RWPE1 (cell line): ENCODE measurements at regions not wholly inside any gene's neighbourhood (a gene's known extent, or its start where the extent isn't known, plus 50 kb on each side); places are given as distances from the start of the nearest gene placed in this dataset.

Source experiments
- CTCF ChIA-PET: fragments of 350-600 bp; sonication (Branson Sonifier 250); formaldehyde crosslinking; extraction: SDS; loops from one replicate; lab custom pipeline; 2021; lab: Yijun Ruan, JAX
- POLR2A ChIA-PET: fragments of 400-600 bp; formaldehyde crosslinking; extraction: SDS; loops from one replicate; lab custom pipeline; 2020; ENCODE audit warnings: antibody characterized with exemption; ENCODE audit not compliant: low non-redundant PET; lab: Yijun Ruan, JAX
- DNase-seq: peaks from one replicate; pipeline ENCODE4 v3.0.0; 2012; ENCODE audit warnings: low spot score
- H3K27ac ChIP-seq: fragments of 450-650 bp; 2 replicates; pipeline ENCODE4 v1.5.1; 2017
- TF ChIP-seq, protein P1 (sequence below): fragments of 450-650 bp; conservative IDR thresholded peaks from 2 replicates; pipeline ENCODE4 v1.5.1; 2017; ENCODE audit warnings: low read depth, mild to moderate bottlenecking

DNA sequence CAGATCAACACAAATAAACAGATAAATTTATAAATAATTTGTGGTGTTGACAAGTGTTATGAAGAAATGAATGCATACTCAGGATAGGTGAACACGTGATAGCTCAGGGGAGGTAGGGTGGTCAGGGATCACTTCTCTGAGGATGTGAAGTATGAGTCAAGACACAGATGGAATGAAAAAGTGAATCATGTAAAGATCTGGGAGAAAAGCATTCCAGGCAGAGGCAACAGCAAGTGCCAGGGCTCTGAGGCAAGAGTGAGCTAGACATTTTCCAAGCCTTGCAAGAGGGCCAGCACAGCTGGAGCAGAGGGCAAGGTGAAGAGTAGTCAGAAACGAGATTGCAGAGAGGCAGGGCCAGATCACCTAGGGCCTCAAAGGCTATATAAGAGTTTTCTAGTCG lies 177.8 kb downstream of the WNT5A start:
- TF ChIP-seq, protein P1, sequence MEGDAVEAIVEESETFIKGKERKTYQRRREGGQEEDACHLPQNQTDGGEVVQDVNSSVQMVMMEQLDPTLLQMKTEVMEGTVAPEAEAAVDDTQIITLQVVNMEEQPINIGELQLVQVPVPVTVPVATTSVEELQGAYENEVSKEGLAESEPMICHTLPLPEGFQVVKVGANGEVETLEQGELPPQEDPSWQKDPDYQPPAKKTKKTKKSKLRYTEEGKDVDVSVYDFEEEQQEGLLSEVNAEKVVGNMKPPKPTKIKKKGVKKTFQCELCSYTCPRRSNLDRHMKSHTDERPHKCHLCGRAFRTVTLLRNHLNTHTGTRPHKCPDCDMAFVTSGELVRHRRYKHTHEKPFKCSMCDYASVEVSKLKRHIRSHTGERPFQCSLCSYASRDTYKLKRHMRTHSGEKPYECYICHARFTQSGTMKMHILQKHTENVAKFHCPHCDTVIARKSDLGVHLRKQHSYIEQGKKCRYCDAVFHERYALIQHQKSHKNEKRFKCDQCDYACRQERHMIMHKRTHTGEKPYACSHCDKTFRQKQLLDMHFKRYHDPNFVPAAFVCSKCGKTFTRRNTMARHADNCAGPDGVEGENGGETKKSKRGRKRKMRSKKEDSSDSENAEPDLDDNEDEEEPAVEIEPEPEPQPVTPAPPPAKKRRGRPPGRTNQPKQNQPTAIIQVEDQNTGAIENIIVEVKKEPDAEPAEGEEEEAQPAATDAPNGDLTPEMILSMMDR: no peak
- ChIA-PET CTCF (no interaction called here), POLR2A (no interaction called here)
- DNase-seq: no peak
- no peak overlapping the region for H3K27ac ChIP-seq

DNA sequence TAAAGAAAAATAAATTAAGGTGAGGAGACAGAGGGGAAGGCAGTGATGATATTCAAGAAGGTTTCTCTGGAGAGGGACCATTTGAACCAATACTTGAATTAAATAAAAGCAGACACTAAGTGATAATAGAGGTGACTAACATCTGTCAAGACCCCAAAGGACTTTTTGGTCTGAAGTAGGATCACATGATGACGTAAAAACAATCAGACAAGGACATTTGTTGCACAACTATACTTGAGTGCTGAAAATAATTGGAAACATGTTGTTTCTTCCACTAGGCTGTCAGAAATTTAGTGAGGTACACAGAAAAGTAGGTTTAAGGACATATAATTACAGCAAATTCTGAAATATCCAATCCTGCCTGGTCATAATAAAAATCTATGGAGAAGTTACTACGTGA lies 179.5 kb downstream of the WNT5A start:
- no peak for DNase-seq
- TF ChIP-seq, protein P1: no peak
- ChIA-PET POLR2A (no interaction called here), CTCF (interaction anchor here (0.6 to 0.7 kb wide), 2 partner anchors 36 to 1166 kb away, joined by 4 to 8 read pairs; no protein-coding TSS in a partner anchor)
- H3K27ac ChIP-seq: no peak overlapping the region

DNA sequence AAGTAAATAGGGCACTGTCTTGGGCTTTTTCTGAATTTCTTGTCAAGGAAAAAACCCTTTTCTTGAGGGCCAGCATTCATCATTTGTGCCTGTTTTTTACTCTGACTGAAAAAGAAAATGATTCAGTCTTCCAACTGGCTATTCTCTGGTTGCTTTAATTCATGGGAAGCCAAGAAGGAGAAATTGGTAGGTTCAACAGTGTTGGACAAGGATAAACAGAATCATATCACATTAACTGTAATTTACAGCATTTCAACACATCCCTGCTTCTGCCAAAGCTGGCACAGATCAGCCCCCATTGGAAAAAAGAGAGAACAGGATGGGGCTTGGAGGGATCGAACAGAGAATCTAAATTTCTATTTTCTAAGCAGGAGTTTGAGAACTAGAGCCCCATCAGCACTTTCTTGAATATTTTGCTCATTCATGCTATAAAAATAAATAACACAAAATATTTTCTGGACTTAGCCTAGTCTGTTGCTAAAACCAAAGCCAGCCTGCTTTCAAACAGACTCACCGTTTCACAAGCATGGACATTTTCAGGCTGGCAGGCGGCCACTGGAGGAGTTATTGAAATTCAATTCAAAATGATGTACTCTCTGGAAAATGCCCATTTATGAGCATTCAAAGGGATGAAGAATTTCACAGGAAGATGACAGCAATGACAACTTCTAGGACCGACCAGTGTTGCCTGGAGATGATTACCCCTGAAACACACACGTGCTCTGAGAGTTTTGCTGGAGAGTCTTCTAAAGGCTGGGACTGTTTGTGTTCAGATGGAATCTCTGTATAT lies 181.2 kb downstream of the WNT5A start:
- CTCF ChIA-PET: no interaction called here
- TF ChIP-seq, protein P1: no peak
- H3K27ac ChIP-seq: no peak overlapping the region
- DNase-seq: no peak
- POLR2A ChIA-PET: no interaction called here

DNA sequence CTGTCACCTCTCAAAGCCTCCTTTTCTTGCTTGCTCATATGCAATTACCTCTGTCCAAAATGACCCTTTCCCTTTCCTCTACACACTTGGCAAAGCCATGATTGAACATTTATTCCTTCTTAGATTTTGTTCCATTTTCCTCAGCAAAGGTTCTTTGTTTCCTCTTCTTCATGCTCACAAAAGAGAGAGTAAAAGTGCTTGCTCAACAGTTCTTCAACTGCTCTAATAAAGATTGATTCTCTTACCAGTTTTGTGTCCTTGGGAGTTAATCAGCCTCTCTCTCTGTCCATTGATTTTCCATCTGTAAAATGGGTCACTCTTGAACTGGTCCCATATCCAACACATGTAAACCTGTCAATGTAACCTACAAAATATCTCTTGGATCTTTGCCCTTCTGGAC lies 186.4 kb downstream of the WNT5A start:
- no peak overlapping the region for H3K27ac ChIP-seq
- POLR2A ChIA-PET: no interaction called here
- TF ChIP-seq, protein P1: no peak
- CTCF ChIA-PET: interaction anchor here (0.6 kb wide), 1 partner anchor 13 kb away, joined by 4 read pairs; no protein-coding TSS in a partner anchor
- no peak for DNase-seq

DNA sequence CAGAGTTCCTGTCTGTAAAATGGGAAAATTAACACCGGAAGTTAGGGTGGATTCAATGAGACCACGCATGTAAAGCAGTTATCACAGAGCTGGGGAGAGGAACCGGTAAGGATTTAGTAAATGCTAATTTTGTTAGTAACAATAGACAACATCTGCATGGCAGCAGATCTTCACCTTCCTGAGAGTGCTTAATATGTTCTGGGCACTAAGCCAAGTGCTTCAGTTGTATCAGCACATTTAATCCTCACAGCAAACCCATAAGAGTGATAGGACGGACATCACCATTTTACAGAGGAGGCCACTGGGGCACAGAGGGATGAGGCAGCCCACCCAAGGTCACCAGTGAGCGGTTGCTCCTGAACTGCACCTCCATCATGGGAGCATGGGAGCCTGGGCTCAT lies 189.4 kb downstream of the WNT5A start:
- DNase-seq: no peak
- ChIA-PET POLR2A (no interaction called here), CTCF (no interaction called here)
- no peak overlapping the region for H3K27ac ChIP-seq
- TF ChIP-seq, protein P1: no peak

DNA sequence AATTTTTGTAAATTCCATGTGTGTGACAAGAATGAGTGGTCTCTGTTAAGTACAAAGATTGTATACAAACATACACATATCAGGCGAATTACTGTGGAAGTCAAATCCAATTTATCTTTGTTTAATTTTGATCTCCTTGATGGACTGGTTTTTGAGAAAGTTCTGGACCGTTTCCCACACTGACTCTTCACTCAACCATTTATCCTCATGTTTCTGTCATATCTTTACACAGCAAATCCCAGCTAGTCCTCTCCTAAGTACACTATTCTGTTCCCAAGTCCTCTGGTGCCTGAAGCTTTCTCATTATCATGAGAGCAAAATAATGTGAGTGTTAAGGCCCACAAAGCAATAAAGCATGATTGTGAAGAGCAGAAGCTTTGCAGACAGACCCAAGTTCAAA lies 189.9 kb downstream of the WNT5A start:
- ChIA-PET POLR2A (no interaction called here), CTCF (no interaction called here)
- TF ChIP-seq, protein P1: no peak
- DNase-seq: no peak
- no peak overlapping the region for H3K27ac ChIP-seq
